Neural progenitor cell (in vitro differentiated cells): ENCODE measurements at regions not wholly inside any gene's neighbourhood (a gene's known extent, or its start where the extent isn't known, plus 50 kb on each side); places are given as distances from the start of the nearest gene placed in this dataset.

ENCODE experiments used
- DNase-seq: peaks from one replicate; pipeline ENCODE4 v3.0.0-alpha.2; 2016; ENCODE audit warnings: low spot score
- H2AFZ ChIP-seq: fragments of 200-600 bp; sonication (generic); replicated peaks from 2 replicates; pipeline ENCODE4 v1.6.1; 2016; ENCODE audit warnings: antibody characterized with exemption
- H3F3A ChIP-seq: fragments of 200-600 bp; sonication (generic); 2 replicates; pipeline ENCODE4 v1.6.1; 2016; ENCODE audit warnings: antibody characterized with exemption, low read depth
- H3K27ac ChIP-seq: fragments of 200-600 bp; sonication (generic); 2 replicates; pipeline ENCODE4 v1.5.1; 2016; ENCODE audit warnings: mild to moderate bottlenecking
- H3K27me3 ChIP-seq: fragments of 200-600 bp; sonication (generic); 2 replicates; pipeline ENCODE4 v1.6.1; 2016; ENCODE audit warnings: mild to moderate bottlenecking, moderate library complexity
- H3K36me3 ChIP-seq: fragments of 200-600 bp; sonication (generic); 2 replicates; pipeline ENCODE4 v1.5.1; 2016
- H3K4me1 ChIP-seq: fragments of 200-600 bp; sonication (generic); 2 replicates; pipeline ENCODE4 v1.6.1; 2016; ENCODE audit warnings: mixed run types
- H3K4me2 ChIP-seq: fragments of 200-600 bp; sonication (generic); 2 replicates; pipeline ENCODE4 v1.6.1; 2016
- H3K4me3 ChIP-seq: fragments of 200-600 bp; sonication (generic); 2 replicates; pipeline ENCODE4 v1.5.1; 2016
- H3K79me2 ChIP-seq: fragments of 200-600 bp; sonication (generic); 2 replicates; pipeline ENCODE4 v1.6.1; 2016; ENCODE audit warnings: low read depth
- H3K9ac ChIP-seq: fragments of 200-600 bp; sonication (generic); 2 replicates; pipeline ENCODE4 v1.6.1; 2016
- H3K9me3 ChIP-seq: fragments of 200-600 bp; sonication (generic); 2 replicates; pipeline ENCODE4 v1.5.1; 2016; ENCODE audit warnings: low read depth
- H4K20me1 ChIP-seq: fragments of 200-600 bp; sonication (generic); 2 replicates; pipeline ENCODE4 v1.6.1; 2016; ENCODE audit warnings: low read depth
- H3K27ac Mint-ChIP-seq: 3 replicates; pipeline ENCODE4 v1.8.0; 2021; ENCODE audit warnings: mixed read lengths
- H3K27me3 Mint-ChIP-seq: 2 replicates; pipeline ENCODE4 v1.8.0; 2022; ENCODE audit warnings: low read depth, mild to moderate bottlenecking, inconsistent platforms, moderate library complexity, mixed read lengths; ENCODE audit not compliant: insufficient read depth
- H3K36me3 Mint-ChIP-seq: 3 replicates; pipeline ENCODE4 v1.8.0; 2021; ENCODE audit warnings: mixed read lengths
- H3K4me1 Mint-ChIP-seq: 3 replicates; pipeline ENCODE4 v1.8.0; 2021; ENCODE audit warnings: mixed read lengths
- H3K4me3 Mint-ChIP-seq: 3 replicates; pipeline ENCODE4 v1.8.0; 2021; ENCODE audit warnings: mild to moderate bottlenecking, moderate library complexity, mixed read lengths
- H3K9me3 Mint-ChIP-seq: 3 replicates; pipeline ENCODE4 v1.8.0; 2020; ENCODE audit warnings: mixed read lengths
- EZH2 ChIP-seq: fragments of 200-600 bp; sonication (generic); IDR thresholded peaks from 2 replicates; pipeline ENCODE4 v1.6.1; 2017; ENCODE audit warnings: antibody characterized with exemption, mild to moderate bottlenecking, moderate library complexity
- EZH2phosphoT487 ChIP-seq: fragments of 200-600 bp; sonication (generic); IDR thresholded peaks from 2 replicates; pipeline ENCODE4 v1.6.1; 2017; ENCODE audit warnings: antibody characterized with exemption
- TF ChIP-seq, protein P1 (sequence below): fragments of 200-600 bp; sonication (generic); IDR thresholded peaks from 2 replicates; pipeline ENCODE4 v1.5.1; 2017; ENCODE audit warnings: antibody characterized with exemption, mild to moderate bottlenecking

DNA sequence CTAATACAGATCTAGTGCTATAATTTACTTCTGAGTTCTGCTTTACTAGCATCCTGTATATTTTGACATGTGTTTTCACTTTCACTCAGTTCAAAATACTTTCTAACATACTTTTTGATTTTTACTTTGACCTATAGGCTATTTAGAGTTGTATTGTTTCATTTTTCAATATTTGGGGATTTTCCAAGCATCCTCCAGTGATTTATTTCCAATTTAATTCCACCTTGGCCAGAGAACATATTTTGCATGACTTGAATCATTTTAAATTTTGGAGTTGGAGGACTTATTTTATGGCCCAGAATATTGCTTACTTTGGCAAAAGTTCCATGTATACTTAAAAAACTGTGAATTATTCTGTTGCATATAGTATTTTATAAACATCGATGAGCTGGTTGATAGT, 1215.6 kb upstream of the MAP3K7 start:
- TF ChIP-seq EZH2phosphoT487 = no peak
- TF ChIP-seq EZH2 = no peak
- TF ChIP-seq, protein P1, sequence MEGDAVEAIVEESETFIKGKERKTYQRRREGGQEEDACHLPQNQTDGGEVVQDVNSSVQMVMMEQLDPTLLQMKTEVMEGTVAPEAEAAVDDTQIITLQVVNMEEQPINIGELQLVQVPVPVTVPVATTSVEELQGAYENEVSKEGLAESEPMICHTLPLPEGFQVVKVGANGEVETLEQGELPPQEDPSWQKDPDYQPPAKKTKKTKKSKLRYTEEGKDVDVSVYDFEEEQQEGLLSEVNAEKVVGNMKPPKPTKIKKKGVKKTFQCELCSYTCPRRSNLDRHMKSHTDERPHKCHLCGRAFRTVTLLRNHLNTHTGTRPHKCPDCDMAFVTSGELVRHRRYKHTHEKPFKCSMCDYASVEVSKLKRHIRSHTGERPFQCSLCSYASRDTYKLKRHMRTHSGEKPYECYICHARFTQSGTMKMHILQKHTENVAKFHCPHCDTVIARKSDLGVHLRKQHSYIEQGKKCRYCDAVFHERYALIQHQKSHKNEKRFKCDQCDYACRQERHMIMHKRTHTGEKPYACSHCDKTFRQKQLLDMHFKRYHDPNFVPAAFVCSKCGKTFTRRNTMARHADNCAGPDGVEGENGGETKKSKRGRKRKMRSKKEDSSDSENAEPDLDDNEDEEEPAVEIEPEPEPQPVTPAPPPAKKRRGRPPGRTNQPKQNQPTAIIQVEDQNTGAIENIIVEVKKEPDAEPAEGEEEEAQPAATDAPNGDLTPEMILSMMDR = no peak
- H3K27me3 ChIP-seq = no peaks in the 10 kb centered on the region
- no peaks in the 10 kb centered on the region for H3K9me3 ChIP-seq
- H3K4me1 ChIP-seq = peaks cover 9% of the 10 kb centered on the region
- H2AFZ ChIP-seq = no peak overlapping the region
- Mint-ChIP-seq H3K9me3 (peaks cover 7% of the 10 kb centered on the region), H3K36me3 (no peaks in the 10 kb centered on the region), H3K4me1 (peaks cover 3% of the 10 kb centered on the region), H3K27ac (no peak overlapping the region), H3K4me3 (no peak overlapping the region), H3K27me3 (no peaks in the 10 kb centered on the region)
- no peak for DNase-seq
- H3K4me3 ChIP-seq = no peak overlapping the region
- no peak overlapping the region for H3K9ac ChIP-seq
- no peaks in the 10 kb centered on the region for H3F3A ChIP-seq
- H3K36me3 ChIP-seq = no peaks in the 10 kb centered on the region
- no peak overlapping the region for H3K27ac ChIP-seq
- no peak overlapping the region for H3K4me2 ChIP-seq
- no peaks in the 10 kb centered on the region for H3K79me2 ChIP-seq
- H4K20me1 ChIP-seq = no peaks in the 10 kb centered on the region

GRCh38 chr6:91796603-91797002, 1209.7 kb upstream of the MAP3K7 start:
- no peaks in the 10 kb centered on the region for H3K9me3 ChIP-seq
- no peaks in the 10 kb centered on the region for H3F3A ChIP-seq
- TF ChIP-seq EZH2phosphoT487 = no peak
- TF ChIP-seq, protein P1 = no peak
- TF ChIP-seq EZH2 = no peak
- no peaks in the 10 kb centered on the region for H3K27me3 ChIP-seq
- H3K79me2 ChIP-seq = no peaks in the 10 kb centered on the region
- Mint-ChIP-seq H3K4me1 (peaks cover 11% of the 10 kb centered on the region), H3K9me3 (peaks cover 2% of the 10 kb centered on the region), H3K27me3 (no peaks in the 10 kb centered on the region), H3K4me3 (no peak overlapping the region), H3K36me3 (no peaks in the 10 kb centered on the region), H3K27ac (no peak overlapping the region)
- no peak overlapping the region for H2AFZ ChIP-seq
- no peak overlapping the region for H3K9ac ChIP-seq
- no peak overlapping the region for H3K4me2 ChIP-seq
- no peak overlapping the region for H3K4me3 ChIP-seq
- no peaks in the 10 kb centered on the region for H4K20me1 ChIP-seq
- no peaks in the 10 kb centered on the region for H3K36me3 ChIP-seq
- peak; percentile 9 for DNase-seq
- peaks cover 11% of the 10 kb centered on the region for H3K4me1 ChIP-seq
- no peak overlapping the region for H3K27ac ChIP-seq

GRCh38 chr6:91788501-91788900, 1201.6 kb upstream of the MAP3K7 start:
- Mint-ChIP-seq H3K4me3 (no peak overlapping the region), H3K4me1 (peaks cover 12% of the 10 kb centered on the region), H3K36me3 (no peaks in the 10 kb centered on the region), H3K9me3 (peaks cover 2% of the 10 kb centered on the region), H3K27me3 (peaks cover 2% of the 10 kb centered on the region), H3K27ac (no peak overlapping the region)
- TF ChIP-seq EZH2 (no peak), EZH2phosphoT487 (no peak)
- TF ChIP-seq, protein P1 = no peak
- DNase-seq = no peak
- Histone ChIP-seq H3F3A (no peaks in the 10 kb centered on the region), H3K4me1 (peaks cover 23% of the 10 kb centered on the region), H3K36me3 (no peaks in the 10 kb centered on the region), H3K4me2 (no peak overlapping the region), H3K27ac (peak overlapping the region; percentile 31), H3K9ac (no peak overlapping the region), H4K20me1 (no peaks in the 10 kb centered on the region), H2AFZ (peak overlapping the region; percentile 81), H3K9me3 (no peaks in the 10 kb centered on the region), H3K79me2 (no peaks in the 10 kb centered on the region), H3K27me3 (no peaks in the 10 kb centered on the region), H3K4me3 (no peak overlapping the region)
